Neuronal stem cell (in vitro differentiated cells): ENCODE measurements at regions not wholly inside any gene's neighbourhood (a gene's known extent, or its start where the extent isn't known, plus 50 kb on each side); places are given as distances from the start of the nearest gene placed in this dataset.

ENCODE experiments used
- DNase-seq: peaks from one replicate; pipeline ENCODE4 v3.0.0-alpha.2; 2013; ENCODE audit warnings: low spot score
- H2AFZ ChIP-seq: one replicate; pipeline ENCODE4 v1.6.1; 2013; ENCODE audit warnings: mild to moderate bottlenecking, low read length, inconsistent platforms
- H2AK5ac ChIP-seq: 2 replicates; pipeline ENCODE4 v1.6.1; 2013; ENCODE audit warnings: low read depth, mild to moderate bottlenecking, inconsistent platforms, low read length, moderate library complexity, mixed read lengths
- H2BK120ac ChIP-seq: 2 replicates; pipeline ENCODE4 v1.6.1; 2013; ENCODE audit warnings: low read depth, mild to moderate bottlenecking, inconsistent platforms, low read length, moderate library complexity, mixed read lengths
- H2BK12ac ChIP-seq: one replicate; pipeline ENCODE4 v1.6.1; 2013; ENCODE audit warnings: low read length, inconsistent platforms
- H2BK15ac ChIP-seq: 2 replicates; pipeline ENCODE4 v1.6.1; 2013; ENCODE audit warnings: mild to moderate bottlenecking, low read length, inconsistent platforms, mixed read lengths
- H2BK5ac ChIP-seq: one replicate; pipeline ENCODE4 v1.6.1; 2013; ENCODE audit warnings: inconsistent platforms, mild to moderate bottlenecking, low read length, moderate library complexity
- H3K14ac ChIP-seq: one replicate; pipeline ENCODE4 v1.6.1; 2013; ENCODE audit warnings: low read length, inconsistent platforms
- H3K18ac ChIP-seq: 2 replicates; pipeline ENCODE4 v1.6.1; 2013; ENCODE audit warnings: low read length, inconsistent platforms
- H3K23ac ChIP-seq: 2 replicates; pipeline ENCODE4 v1.6.1; 2013; ENCODE audit warnings: low read depth, mild to moderate bottlenecking, mixed read lengths, low read length, inconsistent platforms; ENCODE audit not compliant: poor library complexity
- H3K27ac ChIP-seq: replicated peaks from 3 replicates; pipeline ENCODE4 v1.5.1; 2013; ENCODE audit warnings: low read length, inconsistent platforms
- H3K27me3 ChIP-seq, 3 experiments: 2 replicates each; pipeline ENCODE4 v1.6.1; 2013; ENCODE audit warnings: low read length in 3 of 3, mild to moderate bottlenecking in 2 of 3, inconsistent platforms in 1 of 3, low read depth in 1 of 3, mixed read lengths in 1 of 3, moderate library complexity in 1 of 3; ENCODE audit not compliant: control insufficient read depth in 3 of 3, insufficient read depth in 3 of 3
- H3K36me3 ChIP-seq, 2 donors: replicated peaks in 1 of 2; 2 replicates each; pipeline ENCODE4 v1.6.1; 2013; ENCODE audit warnings: low read length in 2 of 2; ENCODE audit not compliant: control insufficient read depth in 2 of 2, insufficient read depth in 2 of 2
- H3K4ac ChIP-seq: 2 replicates; pipeline ENCODE4 v1.6.1; 2013; ENCODE audit warnings: inconsistent platforms, mild to moderate bottlenecking, low read length, moderate library complexity
- H3K4me1 ChIP-seq, 2 donors: 1 replicate in 1 of 2; 2 replicates in 1 of 2; pipeline ENCODE4 v1.6.1; 2013; ENCODE audit warnings: low read length in 2 of 2, low read depth in 1 of 2; ENCODE audit not compliant: control insufficient read depth in 2 of 2, insufficient read depth in 1 of 2
- H3K4me2 ChIP-seq: one replicate; pipeline ENCODE4 v1.6.1; 2013; ENCODE audit warnings: mild to moderate bottlenecking, low read length, inconsistent platforms; ENCODE audit not compliant: insufficient read depth, poor library complexity, severe bottlenecking
- H3K4me3 ChIP-seq, 2 donors: 2 replicates each; pipeline ENCODE4 v1.5.1; 2013; ENCODE audit warnings: low read length in 2 of 2, mild to moderate bottlenecking in 2 of 2, inconsistent platforms in 1 of 2, moderate library complexity in 1 of 2
- H3K79me1 ChIP-seq: one replicate; pipeline ENCODE4 v1.6.1; 2013; ENCODE audit warnings: low read depth, mild to moderate bottlenecking, inconsistent platforms, low read length, moderate library complexity
- H3K9ac ChIP-seq: one replicate; pipeline ENCODE4 v1.6.1; 2013; ENCODE audit warnings: mild to moderate bottlenecking, low read depth, low read length, inconsistent platforms; ENCODE audit not compliant: poor library complexity
- H3K9me3 ChIP-seq, 2 donors: replicated peaks in 1 of 2; 2 replicates each; pipeline versions ENCODE3 to v1.6.1; 2013; ENCODE audit warnings: low read length in 2 of 2, mild to moderate bottlenecking in 2 of 2, inconsistent platforms in 1 of 2, low read depth in 1 of 2, mixed read lengths in 1 of 2, moderate library complexity in 1 of 2; ENCODE audit not compliant: control insufficient read depth in 2 of 2, insufficient read depth in 1 of 2
- H4K8ac ChIP-seq: one replicate; pipeline ENCODE4 v1.6.1; 2013; ENCODE audit warnings: low read depth, mild to moderate bottlenecking, inconsistent platforms, low read length, moderate library complexity
- H4K91ac ChIP-seq: one replicate; pipeline ENCODE4 v1.6.1; 2013; ENCODE audit warnings: low read length, low read depth, mild to moderate bottlenecking, inconsistent platforms; ENCODE audit not compliant: poor library complexity
- WGBS, 2 donors: extraction: QIAGEN DNeasy Blood & Tissue Kit; methylation state at CpG; one replicate each; pipeline ENCODE4 v1.1.7; 2013; ENCODE audit warnings: missing lambda C conversion rate in 2 of 2, mixed read lengths in 1 of 2; ENCODE audit not compliant: insufficient read length in 2 of 2, insufficient replicate concordance in 1 of 2; ENCODE audit errors: extremely low coverage in 2 of 2; 5-methylcytosine and 5-hydroxymethylcytosine counted together

DNA sequence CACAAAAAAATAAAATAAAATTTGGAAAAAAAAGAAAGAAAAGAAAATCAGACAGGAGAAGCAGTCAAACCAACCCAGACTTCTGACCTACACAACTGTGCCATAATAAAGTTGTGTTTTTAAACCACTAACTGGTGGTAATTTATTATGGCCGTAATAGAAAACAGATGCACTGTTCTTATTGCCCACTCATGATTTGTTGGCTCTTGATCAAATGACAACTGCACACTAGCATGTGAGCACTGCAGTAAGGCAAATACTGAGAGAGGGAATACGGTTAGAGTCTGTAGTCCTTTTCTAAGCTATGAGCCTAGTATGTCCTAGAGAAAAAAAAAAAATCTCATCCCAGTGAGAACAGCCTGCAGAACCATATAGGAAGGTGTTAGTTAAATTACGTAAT, 61.2 kb upstream of the TNR start:
- Histone ChIP-seq H3K36me3 (no peaks in the 10 kb centered on the region), H4K91ac (no peak overlapping the region), H2BK5ac (no peak overlapping the region), H2BK12ac (no peak overlapping the region), H2BK15ac (no peak overlapping the region), H3K79me1 (no peaks in the 10 kb centered on the region), H3K27ac (no peak overlapping the region), H3K4ac (no peak overlapping the region), H3K9ac (no peak overlapping the region), H2AFZ (no peak overlapping the region), H4K8ac (no peak overlapping the region), H3K9me3 (no peaks in the 10 kb centered on the region), H3K18ac (no peak overlapping the region), H3K4me1 (no peaks in the 10 kb centered on the region), H2AK5ac (no peak overlapping the region), H3K23ac (no peak overlapping the region), H3K14ac (no peak overlapping the region), H2BK120ac (no peak overlapping the region), H3K4me3 (no peak overlapping the region), H3K4me2 (no peak overlapping the region), H3K27me3 (no peaks in the 10 kb centered on the region)
- no peak for DNase-seq
- no CpG with 5 or more reads among the region's 3 CpGs for WGBS, 2 donors

- no peak overlapping the region for H3K4ac ChIP-seq
- no peaks in the 10 kb centered on the region for H3K36me3 ChIP-seq
- H3K4me2 ChIP-seq = no peak overlapping the region
- no CpG with 5 or more reads among the region's 1 CpG for WGBS, 2 donors
- no peaks in the 10 kb centered on the region for H3K27me3 ChIP-seq
- no peak overlapping the region for H3K14ac ChIP-seq
- no peak overlapping the region for H2BK5ac ChIP-seq
- H4K8ac ChIP-seq = no peak overlapping the region
- H3K4me1 ChIP-seq = no peaks in the 10 kb centered on the region
- no peak overlapping the region for H2AK5ac ChIP-seq
- no peak overlapping the region for H3K4me3 ChIP-seq
- DNase-seq = no peak
- no peak overlapping the region for H2BK15ac ChIP-seq
- H3K23ac ChIP-seq = no peak overlapping the region
- no peak overlapping the region for H3K27ac ChIP-seq
- H3K9ac ChIP-seq = no peak overlapping the region
- H3K18ac ChIP-seq = no peak overlapping the region
- H2AFZ ChIP-seq = no peak overlapping the region
- no peaks in the 10 kb centered on the region for H3K9me3 ChIP-seq
- no peak overlapping the region for H4K91ac ChIP-seq
- H3K79me1 ChIP-seq = no peaks in the 10 kb centered on the region
- H2BK12ac ChIP-seq = no peak overlapping the region
- no peak overlapping the region for H2BK120ac ChIP-seq
Measured at GRCh38 chr1:175803413-175803812, 60.0 kb upstream of the TNR start.

DNA sequence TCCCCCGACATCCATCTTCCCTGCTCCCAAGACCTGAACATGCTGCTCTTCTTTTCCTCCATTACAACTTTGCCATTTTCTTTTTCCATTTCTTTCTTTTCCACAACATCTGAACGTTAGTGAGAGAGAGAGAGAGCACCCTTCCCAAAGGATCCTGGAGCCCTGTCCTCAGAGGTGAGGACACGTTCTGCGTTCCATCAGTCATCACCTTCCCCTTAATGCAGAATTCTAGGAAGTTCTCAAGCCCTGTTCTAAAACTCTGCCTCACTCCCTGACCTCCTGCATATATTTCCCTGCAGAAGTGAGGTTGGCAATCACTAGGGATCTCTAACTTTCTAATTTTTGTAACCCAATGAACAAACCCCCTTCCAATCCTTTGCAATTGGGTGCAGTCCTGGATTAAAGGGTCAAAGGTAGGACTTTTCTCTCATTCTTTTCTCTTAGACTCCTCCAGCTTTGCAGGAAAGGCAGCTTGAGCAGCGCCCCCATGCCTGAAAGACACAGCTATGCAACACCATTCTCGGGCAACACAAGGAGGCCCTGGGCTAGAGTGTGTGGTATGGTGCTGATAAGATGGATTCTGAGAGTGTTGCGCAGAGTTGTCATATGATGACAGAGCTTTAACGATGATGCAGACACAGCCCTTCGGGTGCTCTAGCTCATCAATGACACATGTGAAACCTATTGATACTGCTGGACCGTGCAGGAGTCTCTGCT, 59.2 kb upstream of the TNR start:
- Histone ChIP-seq H3K27ac (no peak overlapping the region), H4K8ac (no peak overlapping the region), H3K4me3 (no peak overlapping the region), H3K4me2 (no peak overlapping the region), H3K9me3 (no peaks in the 10 kb centered on the region), H3K23ac (no peak overlapping the region), H4K91ac (no peak overlapping the region), H3K18ac (no peak overlapping the region), H2AK5ac (no peak overlapping the region), H2BK5ac (no peak overlapping the region), H2BK120ac (no peak overlapping the region), H2AFZ (no peak overlapping the region), H3K4ac (no peak overlapping the region), H3K4me1 (no peaks in the 10 kb centered on the region), H3K27me3 (no peaks in the 10 kb centered on the region), H3K14ac (no peak overlapping the region), H3K36me3 (no peaks in the 10 kb centered on the region), H3K79me1 (no peaks in the 10 kb centered on the region), H2BK12ac (no peak overlapping the region), H2BK15ac (no peak overlapping the region), H3K9ac (no peak overlapping the region)
- WGBS, 2 donors = no CpG with 5 or more reads among the region's 10 CpGs
- DNase-seq = no peak

- H3K18ac ChIP-seq = no peak overlapping the region
- H3K14ac ChIP-seq = no peak overlapping the region
- no peaks in the 10 kb centered on the region for H3K27me3 ChIP-seq
- no peak overlapping the region for H2BK15ac ChIP-seq
- no peak for DNase-seq
- H2BK120ac ChIP-seq = no peak overlapping the region
- no peak overlapping the region for H2BK12ac ChIP-seq
- H3K4me2 ChIP-seq = no peak overlapping the region
- H3K4me3 ChIP-seq = no peak overlapping the region
- H3K9ac ChIP-seq = no peak overlapping the region
- no peaks in the 10 kb centered on the region for H3K36me3 ChIP-seq
- H4K91ac ChIP-seq = no peak overlapping the region
- no peaks in the 10 kb centered on the region for H3K4me1 ChIP-seq
- WGBS, 2 donors = no CpG with 5 or more reads among the region's 5 CpGs
- H3K79me1 ChIP-seq = no peaks in the 10 kb centered on the region
- no peak overlapping the region for H2BK5ac ChIP-seq
- H3K23ac ChIP-seq = no peak overlapping the region
- H2AFZ ChIP-seq = no peak overlapping the region
- no peak overlapping the region for H3K4ac ChIP-seq
- H3K9me3 ChIP-seq = no peaks in the 10 kb centered on the region
- no peak overlapping the region for H2AK5ac ChIP-seq
- no peak overlapping the region for H3K27ac ChIP-seq
- no peak overlapping the region for H4K8ac ChIP-seq
Measured at GRCh38 chr1:175801979-175802378, 58.6 kb upstream of the TNR start.
